Suppressor macrophage treated with lipopolysaccharide for 4 hours (primary cell): ENCODE measurements at regions not wholly inside any gene's neighbourhood (a gene's known extent, or its start where the extent isn't known, plus 50 kb on each side); places are given as distances from the start of the nearest gene placed in this dataset.

Experiments used
- DNase-seq: peaks from one replicate; pipeline ENCODE4 v3.0.0-alpha.2; 2020

DNA sequence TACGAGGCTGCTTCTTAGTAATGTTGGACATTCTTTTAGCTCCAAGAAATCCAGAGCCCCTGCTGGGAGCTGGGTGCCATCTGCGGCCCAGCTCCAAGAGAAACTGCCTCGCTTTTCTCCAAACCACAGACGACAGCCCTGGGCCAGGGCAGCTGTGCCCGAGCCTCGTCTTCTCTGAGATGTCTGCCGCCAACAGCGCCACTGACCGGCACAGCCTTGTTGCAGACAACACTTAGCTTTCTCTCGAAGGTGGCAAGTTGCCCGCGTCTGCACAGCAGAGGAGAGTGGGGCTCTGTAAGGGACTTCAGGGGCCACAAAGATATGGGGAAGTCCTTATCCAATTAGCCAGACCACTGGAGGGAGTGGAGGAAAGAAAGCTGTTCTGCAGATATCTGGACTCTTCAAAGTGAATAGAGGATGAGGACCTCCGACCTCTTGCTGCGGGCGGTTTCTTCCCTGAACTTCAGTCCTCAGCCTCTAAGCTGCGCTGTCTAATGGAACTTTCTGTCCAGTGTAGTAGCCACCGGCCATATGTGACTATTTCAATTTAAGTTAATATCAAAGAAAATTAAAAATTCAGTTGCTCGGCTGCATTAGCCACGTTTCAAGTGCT is 63.9 kb upstream of the DISP3 start:
- DNase-seq, result no peak

DNA sequence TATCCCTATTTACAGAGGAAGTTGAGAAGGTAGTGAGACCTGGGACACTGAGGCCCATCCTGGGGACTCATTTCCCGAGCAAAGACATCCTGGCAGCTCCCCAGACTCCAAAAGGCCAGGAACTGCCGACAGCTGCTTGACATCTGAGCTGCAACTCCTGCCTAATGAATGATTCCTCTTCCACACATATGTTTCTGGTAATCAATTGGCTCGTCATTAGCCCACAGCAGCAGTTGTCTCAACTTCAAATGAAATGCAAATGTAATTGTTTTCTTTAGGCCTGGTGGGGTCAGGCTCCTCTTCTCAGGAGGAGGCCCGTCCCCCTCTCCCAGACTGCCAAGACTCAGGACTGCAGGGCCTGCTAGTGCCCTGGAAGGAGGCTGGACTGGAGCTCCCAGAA is 61.8 kb upstream of the DISP3 start:
- DNase-seq, result no peak

DNA sequence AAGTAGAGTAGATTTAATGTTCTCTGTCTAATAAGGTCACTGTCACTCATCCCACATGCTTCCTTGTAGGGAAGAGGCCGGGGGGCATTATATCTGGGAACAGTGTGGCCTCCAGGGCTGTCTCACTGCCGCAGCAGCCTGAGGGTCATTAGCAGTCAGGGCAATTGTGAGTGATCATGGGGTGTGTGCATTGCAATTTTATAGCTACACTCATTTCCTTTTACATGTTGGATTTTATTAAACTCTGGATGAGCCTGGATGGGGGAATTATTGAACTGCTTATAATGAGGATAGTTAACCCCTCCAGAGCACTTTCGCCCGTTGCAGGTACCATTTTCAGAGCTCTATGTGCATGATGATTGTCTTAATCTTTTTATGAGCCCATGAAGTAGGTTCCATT is 60.9 kb upstream of the DISP3 start:
- no peak for DNase-seq

DNA sequence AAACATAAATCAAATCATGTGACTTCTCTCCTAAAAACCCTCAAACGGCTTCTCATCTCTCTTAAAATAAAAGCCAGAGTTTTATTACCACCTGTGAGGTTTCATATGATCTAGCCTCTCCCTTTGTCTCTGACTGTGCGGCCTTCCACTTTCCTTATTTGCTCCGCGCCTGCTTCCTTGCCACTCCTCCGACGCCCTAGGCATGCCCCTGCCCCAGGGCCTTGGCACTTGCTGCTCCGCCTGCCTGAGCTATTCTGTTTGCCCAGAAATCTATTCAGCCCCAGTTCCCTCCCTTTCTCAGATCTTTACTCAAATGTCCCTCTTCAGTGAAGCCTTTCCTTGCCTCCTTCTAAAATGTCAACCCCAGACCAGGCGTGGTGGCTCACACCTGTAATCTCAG is 57.5 kb upstream of the DISP3 start:
- no peak for DNase-seq

DNA sequence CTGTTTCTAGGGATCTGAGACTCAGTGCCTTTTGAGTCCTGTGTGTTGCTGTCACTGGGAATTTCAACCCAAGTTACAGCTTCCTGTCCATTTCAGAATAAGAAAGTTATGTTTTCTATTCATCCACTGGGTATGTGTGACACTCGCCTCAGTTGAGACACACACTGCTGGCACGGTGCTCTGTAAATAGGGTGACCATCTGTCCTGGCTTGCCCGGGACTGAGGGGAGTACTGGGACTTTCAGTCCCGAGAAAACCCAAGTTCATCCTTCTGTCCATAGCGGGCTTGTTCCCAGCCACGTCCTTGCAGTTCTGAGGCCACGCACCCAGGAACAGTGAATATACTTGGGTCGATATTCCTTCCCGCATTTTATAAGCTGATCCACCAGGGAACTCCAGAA is 56.3 kb upstream of the DISP3 start:
- no peak for DNase-seq

DNA sequence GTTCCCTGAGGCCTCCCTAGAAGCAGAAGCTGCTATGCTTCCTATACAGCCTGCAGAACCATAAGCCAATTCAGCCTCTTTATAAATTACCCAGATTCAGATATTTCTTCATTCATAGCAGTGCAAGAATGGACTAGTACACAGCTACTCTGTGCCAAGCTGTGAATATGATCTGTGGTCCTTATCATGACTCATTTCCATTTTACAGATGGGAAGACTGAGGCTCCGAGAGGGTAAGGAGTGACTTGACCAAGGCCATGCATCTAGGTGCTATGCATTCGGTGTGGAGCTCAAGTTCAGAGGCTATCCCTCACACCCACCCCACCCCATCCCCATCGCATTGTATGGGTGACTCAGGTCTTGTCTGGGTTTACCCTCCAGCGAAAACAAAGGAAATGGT is 52.3 kb upstream of the DISP3 start:
- DNase-seq, result no peak

DNA sequence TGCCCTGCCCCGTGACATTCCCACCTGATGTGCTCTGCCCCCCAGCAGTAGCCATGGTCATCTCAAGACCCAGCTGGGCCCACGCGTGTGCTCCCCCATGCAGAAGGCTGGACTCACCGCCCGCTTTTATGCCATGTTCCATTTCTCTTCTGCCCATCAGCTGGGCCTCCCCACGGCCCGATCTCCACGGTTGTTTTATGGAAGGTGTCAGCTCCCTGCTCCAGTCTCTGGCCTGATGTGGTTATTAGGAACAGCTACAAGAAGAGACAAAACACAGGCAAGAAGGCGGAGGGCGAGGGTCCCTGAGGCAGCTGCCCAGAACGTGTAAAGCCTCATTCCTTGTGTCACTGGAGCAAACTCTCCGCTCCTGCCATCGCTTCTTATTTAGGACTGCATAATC is 50.2 kb upstream of the DISP3 start:
- DNase-seq, result no peak
